Ecto neural progenitor cell (in vitro differentiated cells): ENCODE measurements at regions not wholly inside any gene's neighbourhood (a gene's known extent, or its start where the extent isn't known, plus 50 kb on each side); places are given as distances from the start of the nearest gene placed in this dataset.

Experiments
- DNase-seq: peaks from one replicate; pipeline ENCODE4 v3.0.0-alpha.2; 2018; ENCODE audit warnings: low spot score

GRCh38 chr1:230515451-230516145 lies 89.5 kb upstream of the PGBD5 start:
- no peak for DNase-seq

GRCh38 chr1:230510496-230510895 lies 84.4 kb upstream of the PGBD5 start:
- no peak for DNase-seq

- no peak for DNase-seq
Observed at GRCh38 chr1:230509281-230509977, 83.3 kb upstream of the PGBD5 start.

GRCh38 chr1:230507666-230508402 lies 81.7 kb upstream of the PGBD5 start:
- no peak for DNase-seq

GRCh38 chr1:230507236-230507635 lies 81.1 kb upstream of the PGBD5 start:
- DNase-seq = no peak

- no peak for DNase-seq
Observed at GRCh38 chr1:230506451-230506850, 80.3 kb upstream of the PGBD5 start.

- DNase-seq = no peak
Observed at GRCh38 chr1:230504310-230504709, 78.2 kb upstream of the PGBD5 start.

GRCh38 chr1:230503726-230504125 lies 77.6 kb upstream of the PGBD5 start:
- DNase-seq = no peak

- DNase-seq = no peak
Observed at GRCh38 chr1:230502996-230503395, 76.9 kb upstream of the PGBD5 start.

- no peak for DNase-seq
Observed at GRCh38 chr1:230502306-230502705, 76.2 kb upstream of the PGBD5 start.

- DNase-seq = no peak
Observed at GRCh38 chr1:230501849-230502248, 75.7 kb upstream of the PGBD5 start.

GRCh38 chr1:230501242-230501641 lies 75.1 kb upstream of the PGBD5 start:
- DNase-seq = no peak

- no peak for DNase-seq
Observed at GRCh38 chr1:230500063-230500462, 73.9 kb upstream of the PGBD5 start.

- no peak for DNase-seq
Observed at GRCh38 chr1:230499496-230499895, 73.4 kb upstream of the PGBD5 start.

GRCh38 chr1:230498704-230499103 lies 72.6 kb upstream of the PGBD5 start:
- no peak for DNase-seq

GRCh38 chr1:230496451-230496850 lies 70.3 kb upstream of the PGBD5 start:
- no peak for DNase-seq

- no peak for DNase-seq
Observed at GRCh38 chr1:230495891-230496385, 69.8 kb upstream of the PGBD5 start.

- DNase-seq = no peak
Observed at GRCh38 chr1:230495076-230495475, 68.9 kb upstream of the PGBD5 start.

GRCh38 chr1:230494514-230494913 lies 68.4 kb upstream of the PGBD5 start:
- DNase-seq = no peak

- no peak for DNase-seq
Observed at GRCh38 chr1:230494026-230494425, 67.9 kb upstream of the PGBD5 start.

GRCh38 chr1:230493264-230493663 lies 67.1 kb upstream of the PGBD5 start:
- DNase-seq = no peak

- no peak for DNase-seq
Observed at GRCh38 chr1:230490436-230490835, 64.3 kb upstream of the PGBD5 start.
